GM12872 (cell line): ENCODE measurements at regions not wholly inside any gene's neighbourhood (a gene's known extent, or its start where the extent isn't known, plus 50 kb on each side); places are given as distances from the start of the nearest gene placed in this dataset.

ENCODE experiments used
- CTCF ChIP-seq: IDR thresholded peaks from 3 replicates; pipeline ENCODE4 v1.5.1; 2011; ENCODE audit warnings: low read depth, mild to moderate bottlenecking, low read length, moderate library complexity; ENCODE audit not compliant: insufficient read depth

- no peak for TF ChIP-seq CTCF
These were observed 191.5 kb downstream of the ERCC6L2 start for GRCh38 chr9:96067004-96067403.

GRCh38 chr9:96065482-96066251 is 190.2 kb downstream of the ERCC6L2 start:
- no peak for TF ChIP-seq CTCF

- no peak for TF ChIP-seq CTCF
These were observed 189.5 kb downstream of the ERCC6L2 start for GRCh38 chr9:96064826-96065481.

GRCh38 chr9:96062854-96063253 is 187.4 kb downstream of the ERCC6L2 start:
- no peak for TF ChIP-seq CTCF

- TF ChIP-seq CTCF = no peak
These were observed 186.5 kb downstream of the ERCC6L2 start for GRCh38 chr9:96062031-96062430.

- peak; percentile 51 for TF ChIP-seq CTCF
These were observed 185.9 kb downstream of the ERCC6L2 start for GRCh38 chr9:96061293-96061987.

- no peak for TF ChIP-seq CTCF
These were observed 182.7 kb downstream of the ERCC6L2 start for GRCh38 chr9:96058218-96058617.
